Endothelial cell of umbilical vein (primary cell): ENCODE measurements at regions not wholly inside any gene's neighbourhood (a gene's known extent, or its start where the extent isn't known, plus 50 kb on each side); places are given as distances from the start of the nearest gene placed in this dataset.

ENCODE experiments used
- CTCF ChIP-seq, 2 donors: IDR thresholded peaks; 1 replicate in 1 of 2; 2 replicates in 1 of 2; pipeline ENCODE4 v1.5.1; 2011; ENCODE audit warnings: low read length in 2 of 2, mild to moderate bottlenecking in 2 of 2, moderate library complexity in 2 of 2, control low read depth in 1 of 2, inconsistent platforms in 1 of 2, low read depth in 1 of 2; ENCODE audit not compliant: insufficient read depth in 1 of 2; ENCODE audit errors: extremely low read depth in 1 of 2
- EZH2 ChIP-seq: IDR thresholded peaks from 2 replicates; pipeline ENCODE4 v1.6.1; 2012; ENCODE audit warnings: borderline replicate concordance, low read depth, mild to moderate bottlenecking, moderate library complexity, low read length, inconsistent platforms; ENCODE audit not compliant: severe bottlenecking
- POLR2AphosphoS5 ChIP-seq: IDR thresholded peaks from 2 replicates; pipeline ENCODE4 v1.6.1; 2012; ENCODE audit warnings: low read depth, mild to moderate bottlenecking, control low read depth, low read length, moderate library complexity; ENCODE audit not compliant: insufficient read depth

GRCh38 chr7:17194656-17195055, 103.8 kb upstream of the AHR start:
- TF ChIP-seq CTCF (IDR thresholded peaks at IDR 0.05; ENCODE audit: extremely low read depth in 1 of 2, insufficient read depth in 1 of 2, low read depth in 1 of 2, low read length in 2 of 2) (no peak), POLR2AphosphoS5 (no peak), EZH2 (no peak)
